Natural killer cell (primary cell): ENCODE measurements at regions not wholly inside any gene's neighbourhood (a gene's known extent, or its start where the extent isn't known, plus 50 kb on each side); places are given as distances from the start of the nearest gene placed in this dataset.

Experiments used
- ATAC-seq, 3 donors: fragments of 150-1000 bp in 2 of 3; fragments of 200-7000 bp in 1 of 3; cut with Tn5 transposase; 1 replicate in 1 of 3; 2 replicates in 2 of 3; pipeline ENCODE4 v1.10.0; 2021; ENCODE audit warnings: mild to moderate bottlenecking in 2 of 3, moderate library complexity in 2 of 3
- DNase-seq, 2 donors: peaks; one replicate each; pipeline versions ENCODE4 v3.0.0 to v3.0.0-alpha.2; 2013 to 2021; ENCODE audit warnings: mixed read lengths in 1 of 2
- H3K27ac ChIP-seq: one replicate; pipeline ENCODE4 v1.5.1; 2013; ENCODE audit warnings: mild to moderate bottlenecking, low read length
- H3K27me3 ChIP-seq: one replicate; pipeline ENCODE4 v1.6.1; 2013; ENCODE audit warnings: low read length; ENCODE audit not compliant: control insufficient read depth, insufficient read depth
- H3K36me3 ChIP-seq: one replicate; pipeline ENCODE4 v1.6.1; 2013; ENCODE audit warnings: low read length; ENCODE audit not compliant: control insufficient read depth, insufficient read depth
- H3K4me1 ChIP-seq: one replicate; pipeline ENCODE4 v1.6.1; 2013; ENCODE audit warnings: low read length; ENCODE audit not compliant: control insufficient read depth, insufficient read depth
- H3K4me3 ChIP-seq: one replicate; pipeline ENCODE4 v1.5.1; 2013; ENCODE audit warnings: low read length
- H3K9me3 ChIP-seq: one replicate; pipeline ENCODE4 v1.6.1; 2013; ENCODE audit warnings: low read length; ENCODE audit not compliant: control insufficient read depth, insufficient read depth
- H3K27ac Mint-ChIP-seq, 2 donors: one replicate each; pipeline ENCODE4 v1.8.0; 2022; ENCODE audit warnings: mild to moderate bottlenecking in 2 of 2, mixed read lengths in 2 of 2, moderate library complexity in 1 of 2
- H3K27me3 Mint-ChIP-seq, 2 donors: one replicate each; pipeline ENCODE4 v1.8.0; 2022; ENCODE audit warnings: low read depth in 2 of 2, mixed read lengths in 2 of 2
- H3K36me3 Mint-ChIP-seq: one replicate; pipeline ENCODE4 v1.8.0; 2022; ENCODE audit warnings: mixed read lengths
- H3K4me1 Mint-ChIP-seq, 2 donors: one replicate each; pipeline ENCODE4 v1.8.0; 2022; ENCODE audit warnings: mixed read lengths in 2 of 2
- H3K4me3 Mint-ChIP-seq: one replicate; pipeline ENCODE4 v1.8.0; 2022; ENCODE audit warnings: mild to moderate bottlenecking, moderate library complexity, mixed read lengths
- H3K9me3 Mint-ChIP-seq, 2 donors: one replicate each; pipeline ENCODE4 v1.8.0; 2022; ENCODE audit warnings: mixed read lengths in 2 of 2
- CTCF ChIP-seq: fragments of 200-600 bp; IDR thresholded peaks from one replicate; pipeline ENCODE4 v1.8.0; 2022; ENCODE audit warnings: antibody characterized with exemption
- WGBS: methylation state at CpG from one replicate; pipeline ENCODE4 v1.1.7; 2013; ENCODE audit warnings: missing lambda C conversion rate; ENCODE audit not compliant: insufficient coverage; 5-methylcytosine and 5-hydroxymethylcytosine counted together
- intact Hi-C: fragments of 100-400 bp; cut with micrococcal nuclease; formaldehyde crosslinking; loops from one replicate; pipeline ENCODE4 v1.14.2; 2022

DNA sequence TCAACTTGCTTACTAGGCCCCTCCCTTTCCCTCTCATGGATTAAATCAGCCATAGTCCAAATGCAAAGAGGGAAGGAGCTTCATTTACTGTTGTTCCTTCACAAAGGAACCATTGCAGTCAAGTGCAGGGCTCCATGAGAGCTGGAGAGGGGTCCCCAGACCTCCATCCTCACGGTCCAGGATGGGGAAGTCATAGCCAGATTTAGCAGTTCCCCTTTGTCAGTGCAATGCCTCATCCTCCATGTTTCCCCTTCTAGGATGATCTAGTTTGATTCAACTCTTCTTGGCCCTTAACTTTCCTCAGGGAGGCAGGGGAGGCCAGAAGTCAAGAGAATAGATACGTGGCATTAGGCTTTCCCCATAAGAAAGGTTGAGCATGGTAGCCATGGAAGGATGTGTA lies 66.5 kb upstream of the FUCA2 start:
- Mint-ChIP-seq H3K27me3 (no peaks in the 10 kb centered on the region), H3K9me3 (no peaks in the 10 kb centered on the region), H3K27ac (no peak overlapping the region), H3K36me3 (no peaks in the 10 kb centered on the region), H3K4me3 (no peak overlapping the region), H3K4me1 (peaks cover 0 to 4% of the 10 kb centered on the region in 2 donors)
- Histone ChIP-seq H3K9me3 (no peaks in the 10 kb centered on the region), H3K27me3 (no peaks in the 10 kb centered on the region), H3K4me1 (no peaks in the 10 kb centered on the region), H3K36me3 (no peaks in the 10 kb centered on the region), H3K4me3 (no peak overlapping the region), H3K27ac (no peak overlapping the region)
- no peak for ATAC-seq
- intact Hi-C loops = loop anchor here (10.0 kb wide), 3 partner anchors 267 to 1103 kb away; partner anchors contain the start of gene LTV1
- no peak for DNase-seq
- 38% methylated on average over 2 of the region's 2 CpGs for WGBS
- TF ChIP-seq CTCF = no peak

DNA sequence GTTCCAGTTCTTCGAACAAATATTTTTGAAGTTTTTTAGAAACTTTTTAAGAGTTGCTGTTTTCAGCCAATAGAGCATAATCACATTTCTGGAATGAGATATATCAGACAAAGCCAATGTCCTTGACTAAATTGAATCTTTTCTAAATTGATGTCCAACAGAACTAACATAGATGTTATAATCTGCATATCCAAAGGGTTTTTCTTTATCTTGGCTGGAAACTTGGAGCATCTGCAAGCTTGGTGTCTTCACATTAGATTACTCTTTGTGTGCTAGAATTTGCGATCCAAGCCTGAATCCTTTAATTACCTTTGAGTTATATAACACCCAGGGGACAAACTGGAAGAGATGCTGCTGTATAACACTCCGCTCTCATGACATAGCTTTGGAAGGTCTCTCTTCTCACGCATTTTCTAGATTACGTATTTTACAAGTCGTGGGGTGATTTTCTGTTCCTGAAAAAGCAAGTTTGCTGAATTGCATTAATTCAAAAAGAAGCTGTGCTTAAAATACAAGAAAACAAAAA lies 64.4 kb upstream of the FUCA2 start:
- 99% methylated on average over 6 of the region's 6 CpGs for WGBS
- no peak overlapping the region for H3K27ac Mint-ChIP-seq

DNA sequence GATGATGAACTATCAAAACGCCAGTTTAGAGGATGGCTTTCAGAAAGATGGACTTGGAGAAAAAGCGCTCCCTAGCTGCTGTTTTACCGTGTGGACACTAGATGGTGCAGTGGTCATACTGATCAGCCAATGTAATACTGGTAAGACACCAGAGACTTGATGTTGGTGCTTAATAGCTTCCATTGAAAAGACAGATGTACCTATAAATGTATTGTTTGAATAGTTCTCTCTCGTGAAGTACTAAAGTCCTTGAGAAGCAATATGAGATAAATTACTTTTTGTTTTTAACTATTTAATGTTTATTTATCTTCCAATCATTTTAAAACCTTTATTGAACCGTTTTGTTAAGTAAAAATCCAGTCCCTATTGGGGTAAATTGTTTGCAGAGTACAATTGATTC lies 63.9 kb upstream of the FUCA2 start:
- Mint-ChIP-seq H3K9me3 (no peaks in the 10 kb centered on the region), H3K4me1 (peaks cover 0 to 4% of the 10 kb centered on the region in 2 donors), H3K27me3 (no peaks in the 10 kb centered on the region), H3K36me3 (no peaks in the 10 kb centered on the region), H3K27ac (no peak overlapping the region), H3K4me3 (no peak overlapping the region)
- TF ChIP-seq CTCF = peak; percentile 87
- ATAC-seq (peak; percentile 93 to 99 (median 99)), DNase-seq (peak in 1 of 2 donors; percentile 85)
- intact Hi-C loops = loop anchor here (1.0 to 10.0 kb wide), 5 partner anchors 269 to 1101 kb away; partner anchors contain the start of gene LTV1
- no peaks in the 10 kb centered on the region for H3K4me1 ChIP-seq
- H3K4me3 ChIP-seq = no peak overlapping the region
- WGBS = 8% methylated on average over 2 of the region's 5 CpGs
- no peak overlapping the region for H3K27ac ChIP-seq
- H3K9me3 ChIP-seq = no peaks in the 10 kb centered on the region
- no peaks in the 10 kb centered on the region for H3K27me3 ChIP-seq
- no peaks in the 10 kb centered on the region for H3K36me3 ChIP-seq

More for the DNA sequence above, 64.4 kb upstream of the FUCA2 start:
- no peak for TF ChIP-seq CTCF
- DNase-seq (no peak), ATAC-seq (no peak)
- intact Hi-C loops = loop anchor here (1.0 to 10.0 kb wide), 5 partner anchors 269 to 1101 kb away; partner anchors contain the start of gene LTV1
- Histone ChIP-seq H3K27me3 (no peaks in the 10 kb centered on the region), H3K36me3 (no peaks in the 10 kb centered on the region), H3K4me3 (no peak overlapping the region), H3K9me3 (no peaks in the 10 kb centered on the region), H3K27ac (no peak overlapping the region), H3K4me1 (no peaks in the 10 kb centered on the region)
- Mint-ChIP-seq H3K27me3 (no peaks in the 10 kb centered on the region), H3K36me3 (no peaks in the 10 kb centered on the region), H3K9me3 (no peaks in the 10 kb centered on the region), H3K4me1 (peaks cover 0 to 4% of the 10 kb centered on the region in 2 donors), H3K4me3 (no peak overlapping the region)
